BE2C (cell line): ENCODE measurements at regions not wholly inside any gene's neighbourhood (a gene's known extent, or its start where the extent isn't known, plus 50 kb on each side); places are given as distances from the start of the nearest gene placed in this dataset.

Experiments used
- DNase-seq: peaks from one replicate; pipeline ENCODE4 v3.0.0-alpha.2; 2020
- H3K27me3 ChIP-seq: fragments of 250-450 bp; sonication (Bioruptor Pico); 2 replicates; pipeline ENCODE4 v1.5.1; 2020; ENCODE audit warnings: mild to moderate bottlenecking
- H3K36me3 ChIP-seq: fragments of 250-450 bp; sonication (Bioruptor Pico); 2 replicates; pipeline ENCODE4 v1.5.1; 2020; ENCODE audit warnings: mild to moderate bottlenecking
- H3K4me1 ChIP-seq: fragments of 250-450 bp; sonication (Bioruptor Pico); 2 replicates; pipeline ENCODE4 v1.5.1; 2020
- H3K4me3 ChIP-seq: 2 replicates; pipeline ENCODE4 v1.5.1; 2011; ENCODE audit warnings: low read depth, low read length
- H3K9me3 ChIP-seq: fragments of 250-450 bp; sonication (Bioruptor Pico); 2 replicates; pipeline ENCODE4 v1.5.1; 2020
- TF ChIP-seq, protein P1 (sequence below): IDR thresholded peaks from 2 replicates; pipeline ENCODE4 v1.5.1; 2012; ENCODE audit warnings: mild to moderate bottlenecking, low read depth, low read length

DNA sequence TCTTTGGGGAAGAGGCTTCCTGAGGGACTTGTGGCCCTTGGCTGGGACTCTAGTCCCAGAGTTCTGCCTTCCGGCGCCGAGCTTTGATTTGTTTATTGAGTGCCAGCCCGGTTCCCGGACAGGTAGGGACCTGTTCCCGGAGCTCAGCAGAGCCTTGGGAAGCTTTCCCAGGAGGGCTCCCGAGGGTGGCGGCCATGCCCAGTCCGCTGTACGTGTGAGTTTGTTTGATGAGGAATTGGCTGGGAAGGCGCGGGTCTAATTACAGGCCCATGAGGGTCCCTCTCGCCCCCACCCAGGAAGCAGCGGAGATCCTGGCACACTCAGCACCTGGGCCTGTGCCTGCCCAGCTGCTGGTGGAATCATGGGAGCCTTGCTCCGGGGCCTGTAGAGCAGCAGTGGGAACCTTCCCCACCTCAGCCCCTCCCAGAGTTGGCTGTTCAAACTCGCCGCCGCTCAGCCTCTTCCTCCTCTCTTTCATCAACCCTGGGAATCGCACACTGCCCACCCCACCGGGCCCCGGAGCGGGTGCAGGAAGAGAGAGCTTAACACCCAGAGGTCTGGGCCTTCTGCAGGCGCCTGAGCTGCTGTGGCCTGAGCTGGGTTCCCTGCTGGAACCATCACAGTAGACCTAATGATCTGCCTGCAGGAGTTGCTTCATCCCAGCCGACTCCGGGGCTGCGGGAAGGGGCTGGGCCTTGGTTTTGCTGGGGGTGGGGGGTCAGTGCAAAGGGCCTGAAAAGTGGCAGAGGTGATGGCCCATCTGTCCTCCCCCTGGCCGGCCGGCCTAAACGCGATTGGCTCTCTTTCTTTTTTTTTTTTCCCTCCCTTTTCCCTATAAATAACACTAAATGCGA is 313.7 kb downstream of the SEC14L1 start:
- DNase-seq, result no peak
- Histone ChIP-seq H3K27me3 (no peaks in the 10 kb centered on the region), H3K4me1 (peaks cover 17% of the 10 kb centered on the region), H3K36me3 (peaks cover 11% of the 10 kb centered on the region), H3K9me3 (no peaks in the 10 kb centered on the region), H3K4me3 (no peak overlapping the region)
- TF ChIP-seq, protein P1, sequence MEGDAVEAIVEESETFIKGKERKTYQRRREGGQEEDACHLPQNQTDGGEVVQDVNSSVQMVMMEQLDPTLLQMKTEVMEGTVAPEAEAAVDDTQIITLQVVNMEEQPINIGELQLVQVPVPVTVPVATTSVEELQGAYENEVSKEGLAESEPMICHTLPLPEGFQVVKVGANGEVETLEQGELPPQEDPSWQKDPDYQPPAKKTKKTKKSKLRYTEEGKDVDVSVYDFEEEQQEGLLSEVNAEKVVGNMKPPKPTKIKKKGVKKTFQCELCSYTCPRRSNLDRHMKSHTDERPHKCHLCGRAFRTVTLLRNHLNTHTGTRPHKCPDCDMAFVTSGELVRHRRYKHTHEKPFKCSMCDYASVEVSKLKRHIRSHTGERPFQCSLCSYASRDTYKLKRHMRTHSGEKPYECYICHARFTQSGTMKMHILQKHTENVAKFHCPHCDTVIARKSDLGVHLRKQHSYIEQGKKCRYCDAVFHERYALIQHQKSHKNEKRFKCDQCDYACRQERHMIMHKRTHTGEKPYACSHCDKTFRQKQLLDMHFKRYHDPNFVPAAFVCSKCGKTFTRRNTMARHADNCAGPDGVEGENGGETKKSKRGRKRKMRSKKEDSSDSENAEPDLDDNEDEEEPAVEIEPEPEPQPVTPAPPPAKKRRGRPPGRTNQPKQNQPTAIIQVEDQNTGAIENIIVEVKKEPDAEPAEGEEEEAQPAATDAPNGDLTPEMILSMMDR, result no peak

DNA sequence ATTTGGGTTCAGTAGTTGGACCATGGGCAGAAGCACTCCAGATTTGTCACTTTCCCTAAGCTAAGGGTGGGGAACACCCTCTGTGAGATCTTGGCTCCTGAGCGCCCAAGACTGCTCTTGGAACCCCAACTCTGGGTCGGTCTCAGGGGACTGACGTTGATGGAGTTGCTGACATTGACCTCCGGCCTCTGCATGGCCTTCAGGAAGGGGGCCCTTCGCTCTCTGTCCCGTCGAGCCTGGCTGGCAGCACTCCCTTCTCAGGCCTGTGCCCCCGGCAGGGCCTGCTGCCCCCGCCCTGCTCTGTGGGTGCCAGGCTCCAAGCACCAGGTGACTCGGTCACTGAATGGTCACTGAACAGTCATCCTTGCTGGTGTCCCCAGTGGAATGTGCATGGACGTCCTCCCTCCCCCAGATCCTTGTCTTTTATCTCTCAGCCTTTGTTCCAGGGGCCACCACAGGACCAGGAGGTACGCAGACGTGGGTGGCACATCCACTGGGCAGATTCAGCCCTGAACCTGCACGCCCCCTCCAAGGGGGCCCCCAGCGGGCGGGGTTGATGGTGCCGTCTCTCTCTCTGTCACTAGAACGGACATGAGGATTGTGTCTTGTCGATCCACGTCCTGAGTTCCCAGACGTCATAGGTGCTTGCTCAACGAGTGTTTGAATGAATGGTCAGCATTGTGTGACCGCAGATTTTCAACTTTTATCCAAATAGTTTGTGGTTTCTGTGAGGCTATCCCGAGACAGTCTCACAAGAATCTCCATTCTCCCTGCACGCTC is 314.5 kb downstream of the SEC14L1 start:
- Histone ChIP-seq H3K4me3 (no peak overlapping the region), H3K36me3 (peaks cover 11% of the 10 kb centered on the region), H3K27me3 (no peaks in the 10 kb centered on the region), H3K9me3 (no peaks in the 10 kb centered on the region), H3K4me1 (peaks cover 10% of the 10 kb centered on the region)
- no peak for DNase-seq
- TF ChIP-seq, protein P1, result no peak

GRCh38 chr17:77455891-77456260 is 315.1 kb downstream of the SEC14L1 start:
- H3K4me3 ChIP-seq, result no peak overlapping the region

DNA sequence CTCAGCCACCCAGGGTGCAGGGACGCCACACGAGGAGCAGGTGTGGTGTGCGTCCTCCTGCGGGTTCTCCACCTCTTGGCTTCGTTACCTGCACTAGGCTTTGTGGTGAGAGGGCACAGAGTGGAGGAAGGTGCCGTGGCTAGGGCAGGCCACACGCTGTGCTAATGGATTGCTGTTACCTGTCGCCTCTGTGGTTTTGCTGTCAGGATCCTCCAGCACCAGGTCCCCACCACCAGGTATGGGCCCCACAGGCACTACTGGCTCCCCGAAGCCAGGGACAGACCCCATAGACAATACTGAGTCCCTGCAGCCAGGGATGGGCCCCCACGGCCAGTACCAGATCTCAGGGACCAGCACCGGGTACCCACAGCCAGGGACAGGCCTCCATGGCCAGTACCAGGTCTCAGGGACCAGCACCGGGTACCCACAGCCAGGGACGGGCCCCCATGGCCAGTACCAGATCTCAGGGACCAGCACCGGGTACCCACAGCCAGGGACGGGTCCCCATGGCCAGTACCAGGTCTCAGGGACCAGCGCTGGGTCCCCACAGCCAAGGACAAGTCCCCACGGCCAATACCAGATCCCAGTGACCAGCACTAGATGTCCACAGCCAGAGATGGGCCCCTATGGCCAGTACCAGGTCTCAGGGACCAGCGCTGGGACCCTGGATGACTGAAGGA is 315.6 kb downstream of the SEC14L1 start:
- peaks cover 11% of the 10 kb centered on the region for H3K36me3 ChIP-seq
- H3K4me1 ChIP-seq, result peaks cover 6% of the 10 kb centered on the region; the same call in 1 of the 2 replicates

More at GRCh38 chr17:77455891-77456260, 315.1 kb downstream of the SEC14L1 start:
- Histone ChIP-seq H3K36me3 (peaks cover 11% of the 10 kb centered on the region), H3K9me3 (no peaks in the 10 kb centered on the region), H3K27me3 (no peaks in the 10 kb centered on the region), H3K4me1 (peaks cover 6% of the 10 kb centered on the region; the same call in 1 of the 2 replicates)
- TF ChIP-seq, protein P1, result no peak
- no peak for DNase-seq

DNA sequence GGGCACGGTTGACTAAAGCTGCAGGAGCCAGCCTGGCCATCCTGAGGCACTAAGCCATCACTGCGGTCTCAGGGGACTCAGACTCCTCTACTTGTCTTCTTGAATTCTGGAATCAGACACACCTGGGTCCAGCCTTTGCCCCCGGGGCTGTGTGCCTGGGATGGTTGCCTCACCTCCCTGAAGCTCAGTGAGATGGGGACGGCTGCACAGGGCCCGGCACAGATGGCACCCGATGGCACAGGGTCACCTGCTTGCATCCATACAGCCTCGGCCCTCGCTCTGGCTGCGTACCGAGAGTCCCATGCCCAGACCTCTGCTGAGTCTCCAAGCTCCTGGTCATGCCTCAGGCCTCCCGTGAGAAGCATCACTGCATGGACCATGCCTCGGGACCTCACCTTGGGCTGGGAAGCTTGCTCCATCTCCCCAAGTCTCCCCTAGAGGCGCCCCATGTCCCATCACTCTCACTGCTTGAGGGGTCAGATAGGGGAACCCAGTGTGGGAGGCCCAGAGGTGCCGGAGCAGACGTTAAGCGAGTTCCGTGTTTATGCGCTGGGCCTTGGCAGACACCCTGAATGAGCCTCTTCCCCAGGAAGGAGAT is 316.3 kb downstream of the SEC14L1 start:
- peaks cover 11% of the 10 kb centered on the region for H3K36me3 ChIP-seq
- TF ChIP-seq, protein P1, result no peak
- no peak overlapping the region for H3K4me3 ChIP-seq

More for the DNA sequence above, 315.6 kb downstream of the SEC14L1 start:
- Histone ChIP-seq H3K9me3 (no peaks in the 10 kb centered on the region), H3K27me3 (no peaks in the 10 kb centered on the region), H3K4me3 (no peak overlapping the region)
- TF ChIP-seq, protein P1, result no peak
- DNase-seq, result no peak

More for the DNA sequence above, 316.3 kb downstream of the SEC14L1 start:
- Histone ChIP-seq H3K4me1 (peaks cover 6% of the 10 kb centered on the region; the same call in 1 of the 2 replicates), H3K27me3 (no peaks in the 10 kb centered on the region), H3K9me3 (no peaks in the 10 kb centered on the region)
- no peak for DNase-seq
